PC-3 (cell line): ENCODE measurements at regions not wholly inside any gene's neighbourhood (a gene's known extent, or its start where the extent isn't known, plus 50 kb on each side); places are given as distances from the start of the nearest gene placed in this dataset.

Source experiments
- ATAC-seq: fragments of 200-7000 bp; cut with Tn5 transposase; 2 replicates; pipeline ENCODE4 v1.9.1; 2020; ENCODE audit warnings: mild to moderate bottlenecking, moderate library complexity
- BruUV-seq: library from RNA; stranded (reverse); fragments of 400-500 nt; replicated peaks from 2 replicates; lab custom pipeline; 2021; lab: Mats Ljungman, UMichigan
- CTCF ChIA-PET: fragments of 300-600 bp; sonication (Branson Sonifier 250); formaldehyde crosslinking; loops from one replicate; lab custom pipeline; 2022; ENCODE audit warnings: antibody characterized with exemption; lab: Charles Lee
- POLR2A ChIA-PET: fragments of 300-600 bp; sonication (Branson Sonifier 250); formaldehyde crosslinking; loops from one replicate; lab custom pipeline; 2022; ENCODE audit warnings: antibody characterized with exemption; ENCODE audit not compliant: unreplicated experiment; lab: Charles Lee
- DNase-seq: peaks from one replicate; pipeline ENCODE4 v3.0.0-alpha.2; 2015
- H2AFZ ChIP-seq: fragments of 300-600 bp; sonication (generic); 2 replicates; pipeline ENCODE4 v1.6.0; 2016; ENCODE audit warnings: antibody characterized with exemption, low read length
- H3F3A ChIP-seq: fragments of 300-600 bp; sonication (generic); one replicate; pipeline ENCODE4 v1.6.0; 2017; ENCODE audit warnings: antibody characterized with exemption, low read length, control low read depth, mild to moderate bottlenecking; ENCODE audit not compliant: unreplicated experiment
- H3K27ac ChIP-seq: fragments of 300-600 bp; sonication (generic); 2 replicates; pipeline ENCODE4 v1.5.1; 2016; ENCODE audit warnings: mild to moderate bottlenecking, low read length
- H3K27me3 ChIP-seq: fragments of 300-600 bp; sonication (generic); 2 replicates; pipeline ENCODE4 v1.6.1; 2016; ENCODE audit warnings: low read length, mixed read lengths
- H3K36me3 ChIP-seq: fragments of 300-600 bp; sonication (generic); 2 replicates; pipeline ENCODE4 v1.6.1; 2016; ENCODE audit warnings: low read depth, mixed run types, low read length, mixed read lengths
- H3K4me1 ChIP-seq: fragments of 300-600 bp; sonication (generic); 2 replicates; pipeline ENCODE4 v1.5.1; 2016; ENCODE audit warnings: low read length; ENCODE audit not compliant: insufficient read depth
- H3K4me2 ChIP-seq: fragments of 300-600 bp; sonication (generic); 2 replicates; pipeline ENCODE4 v1.6.0; 2016; ENCODE audit warnings: low read length
- H3K4me3 ChIP-seq: fragments of 300-600 bp; sonication (generic); 2 replicates; pipeline ENCODE4 v1.5.1; 2016; ENCODE audit warnings: mild to moderate bottlenecking, low read length, mixed read lengths
- H3K79me2 ChIP-seq: fragments of 300-600 bp; sonication (generic); 2 replicates; pipeline ENCODE4 v1.6.1; 2017; ENCODE audit warnings: low read length, mixed read lengths
- H3K9ac ChIP-seq: fragments of 300-600 bp; sonication (generic); 2 replicates; pipeline ENCODE4 v1.6.0; 2016; ENCODE audit warnings: mild to moderate bottlenecking, low read length
- H3K9me2 ChIP-seq: fragments of 300-600 bp; sonication (generic); replicated peaks from 2 replicates; pipeline ENCODE4 v1.6.1; 2016; ENCODE audit warnings: mixed run types, low read length, mixed read lengths
- H3K9me3 ChIP-seq: fragments of 300-600 bp; sonication (generic); 2 replicates; pipeline ENCODE4 v1.6.1; 2016; ENCODE audit warnings: low read length, mixed read lengths
- H4K20me1 ChIP-seq: fragments of 300-600 bp; sonication (generic); 2 replicates; pipeline ENCODE4 v1.6.1; 2016; ENCODE audit warnings: low read length, mixed read lengths
- EZH2 ChIP-seq: fragments of 300-600 bp; sonication (generic); IDR thresholded peaks from one replicate; pipeline ENCODE4 v1.6.1; 2017; ENCODE audit warnings: antibody characterized with exemption, mild to moderate bottlenecking, low read length; ENCODE audit not compliant: unreplicated experiment
- EZH2phosphoT487 ChIP-seq: fragments of 300-600 bp; sonication (generic); IDR thresholded peaks from 2 replicates; pipeline ENCODE4 v1.6.1; 2018; ENCODE audit warnings: mild to moderate bottlenecking, antibody characterized with exemption, low read length, borderline replicate concordance
- intact Hi-C: fragments of 100-400 bp; cut with micrococcal nuclease; formaldehyde crosslinking; loops from 2 replicates; pipeline ENCODE4 v1.9.0; 2023
- TF ChIP-seq, protein P1 (sequence below): fragments of 300-600 bp; sonication (generic); conservative IDR thresholded peaks from 2 replicates; pipeline ENCODE4 v1.5.1; 2017; ENCODE audit warnings: antibody characterized with exemption, low read depth, mild to moderate bottlenecking, low read length

DNA sequence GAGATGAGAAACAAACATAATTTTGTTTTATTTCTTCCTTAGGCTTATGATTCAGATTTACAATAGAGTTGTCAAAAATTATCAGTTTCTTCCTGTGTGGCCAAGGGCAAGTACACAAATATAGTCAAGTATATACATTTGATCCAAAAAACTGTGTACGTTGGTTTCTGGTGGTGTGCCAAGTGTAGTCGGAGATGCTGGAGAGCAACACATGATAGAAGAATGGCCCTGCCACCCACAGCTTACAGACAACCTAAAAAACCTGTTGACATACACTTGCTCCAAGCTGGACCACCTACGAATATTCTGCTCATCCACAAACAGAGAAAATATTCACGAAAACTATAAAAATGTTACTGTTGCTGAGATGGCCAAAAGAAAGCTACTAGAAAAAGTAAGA is 890.8 kb upstream of the PHF14 start:
- H3K9me3 ChIP-seq = no peaks in the 10 kb centered on the region
- no peak for DNase-seq
- no peak for ATAC-seq
- H3K79me2 ChIP-seq = no peaks in the 10 kb centered on the region
- CTCF ChIA-PET = no interaction called here
- H3K27me3 ChIP-seq = no peaks in the 10 kb centered on the region
- H3K9me2 ChIP-seq = no peaks in the 10 kb centered on the region
- H3K4me1 ChIP-seq = no peaks in the 10 kb centered on the region
- intact Hi-C loops = no loop called here
- no peak overlapping the region for H2AFZ ChIP-seq
- no peaks in the 10 kb centered on the region for H3F3A ChIP-seq
- H3K27ac ChIP-seq = no peak overlapping the region
- no peak overlapping the region for H3K4me3 ChIP-seq
- no peaks in the 10 kb centered on the region for H3K36me3 ChIP-seq
- no peaks in the 10 kb centered on the region for H4K20me1 ChIP-seq
- BruUV-seq = no TSS peak
- POLR2A ChIA-PET = no interaction called here
- TF ChIP-seq, protein P1, sequence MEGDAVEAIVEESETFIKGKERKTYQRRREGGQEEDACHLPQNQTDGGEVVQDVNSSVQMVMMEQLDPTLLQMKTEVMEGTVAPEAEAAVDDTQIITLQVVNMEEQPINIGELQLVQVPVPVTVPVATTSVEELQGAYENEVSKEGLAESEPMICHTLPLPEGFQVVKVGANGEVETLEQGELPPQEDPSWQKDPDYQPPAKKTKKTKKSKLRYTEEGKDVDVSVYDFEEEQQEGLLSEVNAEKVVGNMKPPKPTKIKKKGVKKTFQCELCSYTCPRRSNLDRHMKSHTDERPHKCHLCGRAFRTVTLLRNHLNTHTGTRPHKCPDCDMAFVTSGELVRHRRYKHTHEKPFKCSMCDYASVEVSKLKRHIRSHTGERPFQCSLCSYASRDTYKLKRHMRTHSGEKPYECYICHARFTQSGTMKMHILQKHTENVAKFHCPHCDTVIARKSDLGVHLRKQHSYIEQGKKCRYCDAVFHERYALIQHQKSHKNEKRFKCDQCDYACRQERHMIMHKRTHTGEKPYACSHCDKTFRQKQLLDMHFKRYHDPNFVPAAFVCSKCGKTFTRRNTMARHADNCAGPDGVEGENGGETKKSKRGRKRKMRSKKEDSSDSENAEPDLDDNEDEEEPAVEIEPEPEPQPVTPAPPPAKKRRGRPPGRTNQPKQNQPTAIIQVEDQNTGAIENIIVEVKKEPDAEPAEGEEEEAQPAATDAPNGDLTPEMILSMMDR = no peak
- TF ChIP-seq EZH2phosphoT487 = no peak
- TF ChIP-seq EZH2 = no peak
- no peak overlapping the region for H3K4me2 ChIP-seq
- H3K9ac ChIP-seq = no peak overlapping the region

DNA sequence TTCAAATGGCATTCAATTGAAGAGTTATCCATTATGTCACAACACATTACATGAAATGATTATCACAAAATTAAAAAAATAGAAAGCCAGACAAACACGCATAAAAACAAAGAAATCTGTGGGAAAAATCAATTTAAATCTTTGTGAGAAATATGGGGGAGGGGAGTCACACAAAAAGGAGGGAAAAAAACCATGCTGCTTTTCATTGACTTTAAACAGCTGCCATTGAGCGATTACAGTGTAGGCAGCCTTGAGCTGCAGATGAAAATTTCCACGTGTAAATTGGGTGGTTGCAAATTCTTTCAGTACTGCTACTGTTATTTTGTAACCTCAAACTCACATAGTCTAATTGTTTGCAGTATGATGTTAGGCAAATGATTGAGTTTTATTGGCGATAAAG is 889.9 kb upstream of the PHF14 start:
- H3K79me2 ChIP-seq = no peaks in the 10 kb centered on the region
- CTCF ChIA-PET = no interaction called here
- no peak overlapping the region for H2AFZ ChIP-seq
- H3F3A ChIP-seq = no peaks in the 10 kb centered on the region
- no peak overlapping the region for H3K4me3 ChIP-seq
- no peak overlapping the region for H3K9ac ChIP-seq
- POLR2A ChIA-PET = no interaction called here
- no peaks in the 10 kb centered on the region for H3K36me3 ChIP-seq
- H3K27ac ChIP-seq = no peak overlapping the region
- H3K4me1 ChIP-seq = no peaks in the 10 kb centered on the region
- ATAC-seq = no peak
- no peak for DNase-seq
- H4K20me1 ChIP-seq = no peaks in the 10 kb centered on the region
- H3K9me2 ChIP-seq = no peaks in the 10 kb centered on the region
- BruUV-seq = no TSS peak
- intact Hi-C loops = no loop called here
- H3K9me3 ChIP-seq = no peaks in the 10 kb centered on the region
- H3K4me2 ChIP-seq = no peak overlapping the region
- H3K27me3 ChIP-seq = no peaks in the 10 kb centered on the region
- no peak for TF ChIP-seq EZH2phosphoT487

DNA sequence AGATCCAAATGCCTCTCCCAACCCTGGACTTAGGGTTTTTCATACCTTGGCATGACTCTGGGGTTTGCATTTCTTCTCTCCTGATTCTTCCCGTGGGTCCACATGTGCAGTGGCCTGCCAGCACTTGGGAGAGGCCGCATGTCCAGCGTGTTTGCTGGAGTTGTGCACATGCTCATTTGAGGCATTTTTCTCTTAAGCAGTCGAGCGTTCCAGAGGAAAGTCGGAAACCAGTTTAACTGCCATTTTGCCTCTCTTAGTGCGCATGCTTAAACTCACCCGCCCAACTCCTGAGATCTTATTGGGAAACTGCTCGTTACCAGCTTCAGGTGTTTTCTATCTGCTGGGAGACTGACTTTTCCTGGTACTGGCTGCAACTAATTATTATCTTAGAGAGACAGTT is 888.4 kb upstream of the PHF14 start:
- Histone ChIP-seq H3K4me3 (no peak overlapping the region), H3K4me1 (no peaks in the 10 kb centered on the region), H3K9ac (no peak overlapping the region), H3K9me2 (no peaks in the 10 kb centered on the region), H2AFZ (no peak overlapping the region), H3K36me3 (no peaks in the 10 kb centered on the region), H4K20me1 (no peaks in the 10 kb centered on the region), H3F3A (no peaks in the 10 kb centered on the region), H3K27me3 (no peaks in the 10 kb centered on the region), H3K79me2 (no peaks in the 10 kb centered on the region), H3K27ac (no peak overlapping the region), H3K4me2 (no peak overlapping the region), H3K9me3 (no peaks in the 10 kb centered on the region)
- no TSS peak for BruUV-seq
- TF ChIP-seq, protein P1 = no peak
- no peak for TF ChIP-seq EZH2phosphoT487
- no peak for TF ChIP-seq EZH2
- ATAC-seq = no peak
- POLR2A ChIA-PET = no interaction called here
- intact Hi-C loops = no loop called here
- CTCF ChIA-PET = no interaction called here
- DNase-seq = no peak
